ENCODE measurements at regions not wholly inside any gene's neighbourhood (a gene's known extent, or its start where the extent isn't known, plus 50 kb on each side); places are given as distances from the start of the nearest gene placed in this dataset.

GRCh38 chr7:81469153-81469868 is 300.5 kb downstream of the HGF start:
- no peak for DNase-seq (ENCODE audit: extremely low read depth, insufficient read length)
- H3K27me3 ChIP-seq (replicated peaks; ENCODE audit: control insufficient read depth, insufficient read depth, low read length), result no peaks in the 10 kb centered on the region
- no peaks in the 10 kb centered on the region for H3K36me3 ChIP-seq (ENCODE audit: control insufficient read depth, insufficient read depth, low read length)
- TF ChIP-seq, protein P1, sequence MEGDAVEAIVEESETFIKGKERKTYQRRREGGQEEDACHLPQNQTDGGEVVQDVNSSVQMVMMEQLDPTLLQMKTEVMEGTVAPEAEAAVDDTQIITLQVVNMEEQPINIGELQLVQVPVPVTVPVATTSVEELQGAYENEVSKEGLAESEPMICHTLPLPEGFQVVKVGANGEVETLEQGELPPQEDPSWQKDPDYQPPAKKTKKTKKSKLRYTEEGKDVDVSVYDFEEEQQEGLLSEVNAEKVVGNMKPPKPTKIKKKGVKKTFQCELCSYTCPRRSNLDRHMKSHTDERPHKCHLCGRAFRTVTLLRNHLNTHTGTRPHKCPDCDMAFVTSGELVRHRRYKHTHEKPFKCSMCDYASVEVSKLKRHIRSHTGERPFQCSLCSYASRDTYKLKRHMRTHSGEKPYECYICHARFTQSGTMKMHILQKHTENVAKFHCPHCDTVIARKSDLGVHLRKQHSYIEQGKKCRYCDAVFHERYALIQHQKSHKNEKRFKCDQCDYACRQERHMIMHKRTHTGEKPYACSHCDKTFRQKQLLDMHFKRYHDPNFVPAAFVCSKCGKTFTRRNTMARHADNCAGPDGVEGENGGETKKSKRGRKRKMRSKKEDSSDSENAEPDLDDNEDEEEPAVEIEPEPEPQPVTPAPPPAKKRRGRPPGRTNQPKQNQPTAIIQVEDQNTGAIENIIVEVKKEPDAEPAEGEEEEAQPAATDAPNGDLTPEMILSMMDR (IDR thresholded peaks at IDR 0.05; ENCODE audit: insufficient read depth, low read length, poor library complexity, severe bottlenecking), result no peak
- H3K4me3 ChIP-seq (replicated peaks; ENCODE audit: low read depth, low read length), result no peak overlapping the region

- TF ChIP-seq, protein P1 (IDR thresholded peaks at IDR 0.05; ENCODE audit: insufficient read depth, low read length, poor library complexity, severe bottlenecking), result no peak
- no peaks in the 10 kb centered on the region for H3K36me3 ChIP-seq (ENCODE audit: control insufficient read depth, insufficient read depth, low read length)
- no peak overlapping the region for H3K4me3 ChIP-seq (replicated peaks; ENCODE audit: low read depth, low read length)
- DNase-seq (ENCODE audit: extremely low read depth, insufficient read length), result no peak
- H3K27me3 ChIP-seq (replicated peaks; ENCODE audit: control insufficient read depth, insufficient read depth, low read length), result no peaks in the 10 kb centered on the region
Measured at GRCh38 chr7:81468526-81468925, 301.3 kb downstream of the HGF start.

DNA sequence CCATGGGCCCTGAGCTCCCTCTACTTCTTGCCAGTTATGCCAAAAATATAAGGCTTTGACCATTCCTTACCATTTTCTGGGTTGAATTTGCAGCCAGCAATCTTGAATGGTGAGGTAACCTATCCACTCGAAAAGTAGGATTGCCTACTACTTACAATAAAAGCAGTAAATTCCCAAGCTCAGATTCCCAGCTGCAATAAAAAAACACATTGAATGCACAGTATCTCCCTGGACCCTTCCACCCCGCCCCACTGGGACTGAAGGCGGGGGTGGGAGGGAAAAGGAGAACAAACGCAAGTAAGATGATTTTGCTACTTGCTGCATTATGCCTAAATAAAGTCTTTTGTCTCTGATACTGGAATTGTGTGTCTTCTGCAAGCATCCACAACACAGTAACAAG is 301.9 kb downstream of the HGF start:
- Histone ChIP-seq H3K4me3 (replicated peaks; ENCODE audit: low read depth, low read length) (no peak overlapping the region), H3K36me3 (ENCODE audit: control insufficient read depth, insufficient read depth, low read length) (no peaks in the 10 kb centered on the region), H3K27me3 (replicated peaks; ENCODE audit: control insufficient read depth, insufficient read depth, low read length) (no peaks in the 10 kb centered on the region)
- no peak for DNase-seq (ENCODE audit: extremely low read depth, insufficient read length)
- TF ChIP-seq, protein P1 (IDR thresholded peaks at IDR 0.05; ENCODE audit: insufficient read depth, low read length, poor library complexity, severe bottlenecking), result no peak

- no peak overlapping the region for H3K4me3 ChIP-seq (replicated peaks; ENCODE audit: low read depth, low read length)
- no peak for DNase-seq (ENCODE audit: extremely low read depth, insufficient read length)
- TF ChIP-seq, protein P1 (IDR thresholded peaks at IDR 0.05; ENCODE audit: insufficient read depth, low read length, poor library complexity, severe bottlenecking), result no peak
- no peaks in the 10 kb centered on the region for H3K36me3 ChIP-seq (ENCODE audit: control insufficient read depth, insufficient read depth, low read length)
- no peaks in the 10 kb centered on the region for H3K27me3 ChIP-seq (replicated peaks; ENCODE audit: control insufficient read depth, insufficient read depth, low read length)
Measured at GRCh38 chr7:81462672-81463071, 307.2 kb downstream of the HGF start.

DNA sequence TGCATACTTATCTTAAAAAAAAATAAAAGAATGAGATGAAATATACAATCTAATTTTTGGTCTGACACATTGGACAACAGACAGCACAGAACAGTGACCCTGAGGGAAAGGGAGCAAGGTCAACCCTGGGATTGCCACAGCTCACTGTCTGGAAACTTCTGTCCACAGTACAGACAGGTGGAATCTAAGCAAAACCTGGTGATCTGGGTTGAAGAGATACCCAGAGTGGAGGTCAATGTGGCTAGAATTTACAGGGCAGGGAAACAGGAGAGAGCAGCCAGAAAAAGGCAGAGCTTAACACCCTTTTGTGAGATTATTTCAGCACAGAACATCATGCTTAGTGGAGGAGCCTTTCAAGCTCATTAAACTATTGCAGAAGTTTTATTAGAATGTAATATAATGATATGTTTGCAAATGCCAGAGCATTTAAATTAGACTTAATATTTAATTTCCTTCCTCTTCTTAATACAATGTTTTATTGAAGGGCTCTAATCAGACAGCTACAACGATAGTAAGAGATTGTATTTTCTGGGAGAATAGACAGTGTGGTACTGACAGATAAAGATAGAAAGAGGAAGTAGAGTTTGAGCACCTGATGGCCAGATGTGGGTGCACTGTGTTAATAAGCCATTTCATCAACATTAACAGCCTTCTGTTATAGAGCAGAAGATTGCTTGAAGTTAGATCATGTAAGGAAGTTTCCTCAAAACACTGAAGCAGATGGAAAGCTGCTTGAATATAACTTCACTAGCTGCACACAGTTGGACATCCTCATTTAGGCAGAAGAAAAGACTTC is 309.4 kb downstream of the HGF start:
- no peaks in the 10 kb centered on the region for H3K27me3 ChIP-seq (replicated peaks; ENCODE audit: control insufficient read depth, insufficient read depth, low read length)
- H3K36me3 ChIP-seq (ENCODE audit: control insufficient read depth, insufficient read depth, low read length), result no peaks in the 10 kb centered on the region
- DNase-seq (ENCODE audit: extremely low read depth, insufficient read length), result no peak
- TF ChIP-seq, protein P1 (IDR thresholded peaks at IDR 0.05; ENCODE audit: insufficient read depth, low read length, poor library complexity, severe bottlenecking), result no peak
- no peak overlapping the region for H3K4me3 ChIP-seq (replicated peaks; ENCODE audit: low read depth, low read length)

Measured in GM06990 (cell line).